AG10803 (cell line): ENCODE measurements at regions not wholly inside any gene's neighbourhood (a gene's known extent, or its start where the extent isn't known, plus 50 kb on each side); places are given as distances from the start of the nearest gene placed in this dataset.

Experiments used
- DNase-seq: peaks from one replicate; pipeline ENCODE4 v3.0.0; 2010; ENCODE audit warnings: low read depth
- H3K4me3 ChIP-seq: 2 replicates; pipeline ENCODE4 v1.5.1; 2011; ENCODE audit warnings: mild to moderate bottlenecking, low read length, control low read depth
- TF ChIP-seq, protein P1 (sequence below): conservative IDR thresholded peaks from 2 replicates; pipeline ENCODE4 v1.5.1; 2011; ENCODE audit warnings: mild to moderate bottlenecking, low read length, control low read depth, inconsistent platforms

GRCh38 chr4:187149229-187149945 lies 425.7 kb upstream of the FAT1 start:
- TF ChIP-seq, protein P1, sequence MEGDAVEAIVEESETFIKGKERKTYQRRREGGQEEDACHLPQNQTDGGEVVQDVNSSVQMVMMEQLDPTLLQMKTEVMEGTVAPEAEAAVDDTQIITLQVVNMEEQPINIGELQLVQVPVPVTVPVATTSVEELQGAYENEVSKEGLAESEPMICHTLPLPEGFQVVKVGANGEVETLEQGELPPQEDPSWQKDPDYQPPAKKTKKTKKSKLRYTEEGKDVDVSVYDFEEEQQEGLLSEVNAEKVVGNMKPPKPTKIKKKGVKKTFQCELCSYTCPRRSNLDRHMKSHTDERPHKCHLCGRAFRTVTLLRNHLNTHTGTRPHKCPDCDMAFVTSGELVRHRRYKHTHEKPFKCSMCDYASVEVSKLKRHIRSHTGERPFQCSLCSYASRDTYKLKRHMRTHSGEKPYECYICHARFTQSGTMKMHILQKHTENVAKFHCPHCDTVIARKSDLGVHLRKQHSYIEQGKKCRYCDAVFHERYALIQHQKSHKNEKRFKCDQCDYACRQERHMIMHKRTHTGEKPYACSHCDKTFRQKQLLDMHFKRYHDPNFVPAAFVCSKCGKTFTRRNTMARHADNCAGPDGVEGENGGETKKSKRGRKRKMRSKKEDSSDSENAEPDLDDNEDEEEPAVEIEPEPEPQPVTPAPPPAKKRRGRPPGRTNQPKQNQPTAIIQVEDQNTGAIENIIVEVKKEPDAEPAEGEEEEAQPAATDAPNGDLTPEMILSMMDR: no peak
- H3K4me3 ChIP-seq: no peak overlapping the region
- DNase-seq: no peak

GRCh38 chr4:187157380-187157958 lies 433.8 kb upstream of the FAT1 start:
- TF ChIP-seq, protein P1: no peak
- DNase-seq: no peak
- H3K4me3 ChIP-seq: no peak overlapping the region

GRCh38 chr4:187158003-187158402 lies 434.3 kb upstream of the FAT1 start:
- H3K4me3 ChIP-seq: no peak overlapping the region
- no peak for DNase-seq
- TF ChIP-seq, protein P1: no peak

DNA sequence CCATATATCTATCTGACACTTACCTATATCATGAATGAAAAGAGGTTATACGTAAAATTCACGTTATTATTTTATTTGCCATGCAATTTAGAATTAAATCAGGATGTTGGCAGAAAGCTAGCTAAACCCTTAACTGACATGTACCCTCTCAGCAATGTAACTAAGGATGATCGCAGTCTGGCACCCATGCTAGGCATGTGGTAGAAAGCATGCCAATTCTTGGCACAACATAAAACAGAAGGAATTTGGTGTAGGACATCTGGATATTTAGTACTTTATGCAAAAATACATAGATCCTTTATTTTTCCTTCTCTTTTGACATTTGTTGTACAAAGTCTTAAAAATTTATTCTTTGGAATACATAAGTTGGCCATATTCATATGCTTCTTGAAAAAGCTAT lies 436.8 kb upstream of the FAT1 start:
- no peak overlapping the region for H3K4me3 ChIP-seq
- TF ChIP-seq, protein P1: no peak
- DNase-seq: no peak

DNA sequence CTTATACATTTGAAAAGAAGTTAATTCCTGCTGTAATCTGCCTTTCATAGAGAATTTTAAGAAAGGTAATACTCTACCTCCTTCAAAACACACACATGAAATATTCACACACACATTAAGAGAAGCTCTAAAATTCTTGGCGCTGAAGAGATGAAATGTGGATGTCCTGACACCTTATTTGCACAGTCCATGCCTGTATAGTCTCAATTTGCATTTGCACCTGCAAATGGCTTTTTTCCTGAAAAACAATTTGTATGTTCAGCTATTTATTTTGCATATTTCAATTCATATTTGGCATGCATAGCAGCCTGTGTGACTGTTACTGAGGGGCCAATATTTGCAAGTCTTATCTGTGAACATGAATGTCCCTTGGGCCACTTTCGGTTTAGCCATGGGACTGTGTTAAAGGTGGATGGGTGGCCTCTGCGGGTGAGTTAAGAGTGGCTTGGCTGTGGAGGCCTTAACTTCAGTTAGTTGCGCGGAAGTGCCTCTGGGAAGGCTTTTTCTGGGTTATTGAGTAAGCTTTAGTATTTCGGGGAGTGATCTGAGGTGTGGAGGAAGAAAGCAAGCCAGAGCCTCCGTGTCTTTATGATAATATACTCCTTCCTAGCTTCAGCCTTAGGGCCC lies 443.3 kb upstream of the FAT1 start:
- H3K4me3 ChIP-seq: no peak overlapping the region
- no peak for DNase-seq
- TF ChIP-seq, protein P1: no peak

DNA sequence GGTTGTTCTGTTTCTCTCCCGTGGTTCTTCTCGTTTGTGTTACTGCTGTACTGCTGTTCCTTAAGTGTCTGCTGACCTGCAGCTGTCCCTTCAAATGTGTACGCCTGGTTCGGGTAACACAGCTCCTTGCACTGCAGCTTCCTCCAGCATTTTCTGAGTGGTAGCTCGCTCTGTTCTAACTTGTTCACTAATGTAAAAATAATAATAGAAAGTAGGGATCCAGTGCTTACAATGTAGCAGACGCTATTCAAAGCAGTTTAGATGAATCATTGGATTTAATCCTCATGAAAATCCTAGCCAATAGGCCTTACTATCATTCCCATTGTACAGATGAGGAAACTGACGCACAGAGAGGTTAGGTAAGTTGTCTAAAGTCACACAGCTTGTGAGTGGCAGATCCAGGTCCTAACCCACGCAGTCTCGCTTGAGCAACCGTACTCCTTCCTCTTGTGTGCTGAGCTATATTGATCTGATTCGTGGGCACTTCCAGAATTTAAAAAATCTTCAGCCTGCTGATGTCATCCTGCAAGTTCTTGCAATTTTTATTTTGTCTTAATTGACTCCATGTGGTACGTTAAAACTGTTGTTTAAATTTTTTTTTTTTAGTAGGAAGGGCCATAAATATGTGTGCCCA lies 448.2 kb upstream of the FAT1 start:
- peak overlapping the region; percentile 39 for H3K4me3 ChIP-seq
- DNase-seq: peak; percentile 96
- TF ChIP-seq, protein P1: no peak
